ENCODE measurements at regions not wholly inside any gene's neighbourhood (a gene's known extent, or its start where the extent isn't known, plus 50 kb on each side); places are given as distances from the start of the nearest gene placed in this dataset.

GRCh38 chr1:5151511-5151910 lies 497.1 kb downstream of the AJAP1 start:
- no peak for TF ChIP-seq CTCF (conservative IDR thresholded peaks at IDR 0.05; ENCODE audit: low read depth, low read length)
- DNase-seq (ENCODE audit: low read depth), result no peak
- no peak overlapping the region for H3K4me3 ChIP-seq (ENCODE audit: low read depth, low read length)

- DNase-seq (ENCODE audit: low read depth), result no peak
- no peak overlapping the region for H3K4me3 ChIP-seq (ENCODE audit: low read depth, low read length)
- no peak for TF ChIP-seq CTCF (conservative IDR thresholded peaks at IDR 0.05; ENCODE audit: low read depth, low read length)
These were observed 495.8 kb downstream of the AJAP1 start for GRCh38 chr1:5150191-5150590.

GRCh38 chr1:5147806-5148205 lies 493.4 kb downstream of the AJAP1 start:
- no peak for TF ChIP-seq CTCF (conservative IDR thresholded peaks at IDR 0.05; ENCODE audit: low read depth, low read length)
- no peak overlapping the region for H3K4me3 ChIP-seq (ENCODE audit: low read depth, low read length)
- no peak for DNase-seq (ENCODE audit: low read depth)

- H3K4me3 ChIP-seq (ENCODE audit: low read depth, low read length), result no peak overlapping the region
- no peak for DNase-seq (ENCODE audit: low read depth)
- no peak for TF ChIP-seq CTCF (conservative IDR thresholded peaks at IDR 0.05; ENCODE audit: low read depth, low read length)
These were observed 488.0 kb downstream of the AJAP1 start for GRCh38 chr1:5142389-5142788.

- no peak for DNase-seq (ENCODE audit: low read depth)
- no peak overlapping the region for H3K4me3 ChIP-seq (ENCODE audit: low read depth, low read length)
- no peak for TF ChIP-seq CTCF (conservative IDR thresholded peaks at IDR 0.05; ENCODE audit: low read depth, low read length)
These were observed 487.3 kb downstream of the AJAP1 start for GRCh38 chr1:5141750-5142149.

- no peak overlapping the region for H3K4me3 ChIP-seq (ENCODE audit: low read depth, low read length)
- no peak for TF ChIP-seq CTCF (conservative IDR thresholded peaks at IDR 0.05; ENCODE audit: low read depth, low read length)
- no peak for DNase-seq (ENCODE audit: low read depth)
These were observed 486.6 kb downstream of the AJAP1 start for GRCh38 chr1:5140962-5141361.

- no peak for TF ChIP-seq CTCF (conservative IDR thresholded peaks at IDR 0.05; ENCODE audit: low read depth, low read length)
- peak; percentile 4 for DNase-seq (ENCODE audit: low read depth)
- no peak overlapping the region for H3K4me3 ChIP-seq (ENCODE audit: low read depth, low read length)
These were observed 485.7 kb downstream of the AJAP1 start for GRCh38 chr1:5140136-5140535.

All from epithelial cell of proximal tubule (primary cell).